ENCODE measurements at regions not wholly inside any gene's neighbourhood (a gene's known extent, or its start where the extent isn't known, plus 50 kb on each side); places are given as distances from the start of the nearest gene placed in this dataset.

DNA sequence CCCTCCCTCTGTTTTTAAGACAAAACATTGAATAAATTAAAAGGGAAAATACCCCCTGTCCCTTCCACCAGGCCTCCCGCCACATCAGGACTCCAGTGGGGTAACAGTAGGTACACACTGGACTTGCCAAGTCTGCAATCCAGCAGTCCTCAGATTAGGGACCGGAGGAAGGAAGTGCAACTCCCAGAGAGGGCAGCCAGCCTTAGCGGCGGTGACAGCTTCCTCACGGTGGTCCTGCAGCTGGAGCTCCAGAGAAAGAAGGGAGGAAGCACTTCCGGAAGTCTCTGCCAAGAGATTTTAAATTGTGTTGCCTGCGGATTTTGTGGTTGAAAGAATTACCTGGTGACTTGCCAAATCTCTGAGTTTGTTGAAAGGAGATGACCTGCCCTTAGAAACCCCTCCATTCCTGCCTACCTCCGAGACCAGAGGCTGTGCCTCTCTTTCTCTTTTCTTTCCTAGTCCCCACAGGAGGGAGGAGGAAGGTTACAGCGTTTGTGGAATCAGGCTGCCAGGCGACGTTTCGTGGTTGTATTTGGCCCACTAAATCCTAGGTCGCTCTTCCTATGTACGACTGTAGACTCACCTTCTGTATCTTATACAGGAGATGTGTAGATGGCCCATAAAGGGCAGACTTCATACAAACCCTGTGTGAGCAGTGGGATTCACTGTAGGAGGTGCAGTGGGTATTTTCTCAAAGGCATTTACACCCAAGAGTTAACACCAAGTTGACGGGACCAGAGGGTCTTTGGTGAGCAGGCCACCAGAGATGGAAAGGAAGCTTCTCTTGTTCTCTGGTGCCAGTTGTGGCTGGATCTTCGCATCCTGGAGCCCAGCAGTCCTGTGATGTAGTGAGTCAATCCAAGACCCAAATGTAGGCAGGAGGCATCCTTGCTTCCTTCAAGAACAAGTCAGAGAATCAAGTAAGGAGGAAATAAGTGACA, 77.9 kb downstream of the INSIG1 start:
- 7 to 9% methylated on average over 2 to 16 of the region's 16 CpGs for WGBS, 2 experiments (ENCODE audit: insufficient coverage in 1 of 2, insufficient read length in 1 of 2)
- H3K27me3 ChIP-seq (ENCODE audit: control insufficient read depth, insufficient read depth, low read length, poor library complexity, severe bottlenecking), result peaks cover 99% of the 10 kb centered on the region

DNA sequence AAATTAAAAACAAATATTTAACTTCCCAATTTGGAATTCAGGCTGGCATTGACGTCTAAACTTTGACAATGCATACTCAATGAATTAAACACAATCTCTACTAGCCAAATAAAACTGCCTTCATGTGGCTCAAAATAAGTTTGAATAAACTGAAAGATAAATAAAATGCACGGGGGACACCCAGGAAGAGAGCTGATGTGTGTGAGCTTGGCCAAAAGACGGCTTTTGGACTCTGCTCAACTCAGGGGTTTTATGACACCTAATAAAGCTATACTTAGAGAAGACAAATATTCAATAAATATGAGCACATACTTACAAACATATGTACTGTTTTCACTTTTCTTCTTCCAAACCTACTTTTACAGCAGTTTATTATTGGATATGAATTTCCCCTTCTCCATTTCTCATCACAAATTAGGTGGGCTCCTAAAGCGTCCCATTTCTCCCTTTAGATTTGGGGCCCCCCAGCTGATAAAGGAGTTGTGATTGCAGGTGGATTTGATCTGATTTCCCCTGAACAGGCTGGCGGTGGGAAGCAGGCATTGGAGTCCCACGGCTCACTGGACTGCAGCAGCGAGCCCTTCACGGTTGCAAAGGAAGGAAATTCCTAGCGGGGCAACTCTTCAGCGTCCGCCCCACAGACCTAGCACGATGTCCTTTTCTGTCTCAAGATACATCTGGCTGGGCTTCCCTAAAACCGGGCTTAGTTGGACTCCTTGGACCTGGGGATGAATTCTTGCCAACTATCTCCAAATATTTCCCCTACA, 79.6 kb downstream of the INSIG1 start:
- Mint-ChIP-seq H3K4me1 (peaks cover 55% of the 10 kb centered on the region), H3K4me3 (peak overlapping the region; percentile 23), H3K27ac (no peak overlapping the region), H3K9me3 (no peaks in the 10 kb centered on the region), H3K36me3 (ENCODE audit: low read depth) (no peaks in the 10 kb centered on the region), H3K27me3 (ENCODE audit: insufficient read depth) (peaks cover 97% of the 10 kb centered on the region)
- Histone ChIP-seq H3K27ac (ENCODE audit: low read depth, low read length) (no peak overlapping the region), H3K4me3 (ENCODE audit: low read length) (no peak overlapping the region), H3K9me3 (ENCODE audit: control insufficient read depth, low read length) (no peaks in the 10 kb centered on the region), H3K36me3 (ENCODE audit: control insufficient read depth, insufficient read depth, low read length) (no peaks in the 10 kb centered on the region), H3K9ac (ENCODE audit: extremely low read depth, low read length, poor library complexity, severe bottlenecking) (no peak overlapping the region), H3K4me1 (ENCODE audit: control insufficient read depth, insufficient read depth, low read length) (peaks cover 5% of the 10 kb centered on the region), H3K27me3 (ENCODE audit: control insufficient read depth, insufficient read depth, low read length, poor library complexity, severe bottlenecking) (peaks cover 99% of the 10 kb centered on the region)
- WGBS, 2 experiments (ENCODE audit: insufficient coverage in 1 of 2, insufficient read length in 1 of 2), result 12 to 19% methylated on average over 8 to 13 of the region's 13 CpGs
- TF ChIP-seq, protein P1, sequence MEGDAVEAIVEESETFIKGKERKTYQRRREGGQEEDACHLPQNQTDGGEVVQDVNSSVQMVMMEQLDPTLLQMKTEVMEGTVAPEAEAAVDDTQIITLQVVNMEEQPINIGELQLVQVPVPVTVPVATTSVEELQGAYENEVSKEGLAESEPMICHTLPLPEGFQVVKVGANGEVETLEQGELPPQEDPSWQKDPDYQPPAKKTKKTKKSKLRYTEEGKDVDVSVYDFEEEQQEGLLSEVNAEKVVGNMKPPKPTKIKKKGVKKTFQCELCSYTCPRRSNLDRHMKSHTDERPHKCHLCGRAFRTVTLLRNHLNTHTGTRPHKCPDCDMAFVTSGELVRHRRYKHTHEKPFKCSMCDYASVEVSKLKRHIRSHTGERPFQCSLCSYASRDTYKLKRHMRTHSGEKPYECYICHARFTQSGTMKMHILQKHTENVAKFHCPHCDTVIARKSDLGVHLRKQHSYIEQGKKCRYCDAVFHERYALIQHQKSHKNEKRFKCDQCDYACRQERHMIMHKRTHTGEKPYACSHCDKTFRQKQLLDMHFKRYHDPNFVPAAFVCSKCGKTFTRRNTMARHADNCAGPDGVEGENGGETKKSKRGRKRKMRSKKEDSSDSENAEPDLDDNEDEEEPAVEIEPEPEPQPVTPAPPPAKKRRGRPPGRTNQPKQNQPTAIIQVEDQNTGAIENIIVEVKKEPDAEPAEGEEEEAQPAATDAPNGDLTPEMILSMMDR (conservative IDR thresholded peaks at IDR 0.05), result no peak
- no peak for DNase-seq

More for the DNA sequence above, 77.9 kb downstream of the INSIG1 start:
- TF ChIP-seq, protein P1 (conservative IDR thresholded peaks at IDR 0.05), result no peak
- Mint-ChIP-seq H3K27me3 (ENCODE audit: insufficient read depth) (peaks cover 98% of the 10 kb centered on the region), H3K4me3 (peak overlapping the region; percentile 36), H3K9me3 (no peaks in the 10 kb centered on the region), H3K27ac (no peak overlapping the region), H3K36me3 (ENCODE audit: low read depth) (no peaks in the 10 kb centered on the region), H3K4me1 (peaks cover 48% of the 10 kb centered on the region)
- DNase-seq, result peak; percentile 69
- Histone ChIP-seq H3K9me3 (ENCODE audit: control insufficient read depth, low read length) (no peaks in the 10 kb centered on the region), H3K4me3 (ENCODE audit: low read length) (peak overlapping the region; percentile 45), H3K27ac (ENCODE audit: low read depth, low read length) (no peak overlapping the region), H3K9ac (ENCODE audit: extremely low read depth, low read length, poor library complexity, severe bottlenecking) (no peak overlapping the region), H3K36me3 (ENCODE audit: control insufficient read depth, insufficient read depth, low read length) (no peaks in the 10 kb centered on the region), H3K4me1 (ENCODE audit: control insufficient read depth, insufficient read depth, low read length) (peaks cover 5% of the 10 kb centered on the region)

DNA sequence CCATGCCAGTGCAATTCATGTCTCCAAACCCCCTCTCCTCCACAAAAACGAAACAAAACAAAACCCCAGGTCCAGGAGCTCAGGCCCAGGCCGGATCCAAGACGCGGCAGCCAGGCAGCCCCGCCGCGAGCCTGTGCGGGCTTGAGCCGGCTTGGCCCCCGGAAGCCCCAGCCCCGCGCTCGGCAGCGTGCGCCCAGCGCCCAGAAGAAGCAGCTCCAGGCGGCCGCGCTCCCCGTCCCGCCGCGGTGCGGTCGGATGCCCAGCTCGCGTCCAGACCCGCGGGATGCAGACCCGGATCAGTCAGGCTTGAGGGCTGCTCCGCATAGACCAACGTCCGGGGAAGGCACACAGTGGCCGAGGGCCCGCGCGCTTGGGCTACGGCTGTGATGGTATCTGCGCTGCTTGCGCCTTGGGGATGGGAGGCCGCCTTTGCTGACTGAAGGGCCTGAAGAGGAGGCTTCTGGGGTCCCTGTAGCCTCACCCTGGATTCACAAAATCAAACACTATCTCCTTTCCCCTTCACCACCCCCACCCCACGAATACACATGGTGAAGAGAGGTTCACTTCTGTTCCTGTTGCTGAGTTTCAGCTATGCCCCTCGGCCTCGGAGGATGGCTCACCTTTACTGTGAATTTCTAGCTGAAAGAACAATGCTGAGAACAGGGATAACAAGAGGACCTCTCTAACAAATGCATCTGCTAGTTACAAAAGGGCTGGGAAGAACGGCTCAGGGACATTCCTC, 79.9 kb upstream of the EN2 start:
- Histone ChIP-seq H3K27ac (ENCODE audit: low read depth, low read length) (no peak overlapping the region), H3K4me3 (ENCODE audit: low read length) (no peak overlapping the region), H3K4me1 (ENCODE audit: control insufficient read depth, insufficient read depth, low read length) (peaks cover 5% of the 10 kb centered on the region), H3K36me3 (ENCODE audit: control insufficient read depth, insufficient read depth, low read length) (no peaks in the 10 kb centered on the region), H3K27me3 (ENCODE audit: control insufficient read depth, insufficient read depth, low read length, poor library complexity, severe bottlenecking) (peaks cover 99% of the 10 kb centered on the region), H3K9ac (ENCODE audit: extremely low read depth, low read length, poor library complexity, severe bottlenecking) (no peak overlapping the region), H3K9me3 (ENCODE audit: control insufficient read depth, low read length) (no peaks in the 10 kb centered on the region)
- 3% methylated on average over 13 to 45 of the region's 45 CpGs for WGBS, 2 experiments (ENCODE audit: insufficient coverage in 1 of 2, insufficient read length in 1 of 2)
- Mint-ChIP-seq H3K27me3 (ENCODE audit: insufficient read depth) (peaks cover 98% of the 10 kb centered on the region), H3K9me3 (no peaks in the 10 kb centered on the region), H3K4me3 (peak overlapping the region; percentile 23), H3K36me3 (ENCODE audit: low read depth) (no peaks in the 10 kb centered on the region), H3K4me1 (peaks cover 51% of the 10 kb centered on the region), H3K27ac (no peak overlapping the region)
- TF ChIP-seq, protein P1 (conservative IDR thresholded peaks at IDR 0.05), result no peak
- peak; percentile 78 for DNase-seq

All from endodermal cell (in vitro differentiated cells).